HCT116 (cell line): ENCODE measurements at regions not wholly inside any gene's neighbourhood (a gene's known extent, or its start where the extent isn't known, plus 50 kb on each side); places are given as distances from the start of the nearest gene placed in this dataset.

Experiments
- ATF3 ChIP-seq: IDR thresholded peaks from 2 replicates; pipeline ENCODE4 v1.6.1; 2012
- CEBPB ChIP-seq: IDR thresholded peaks from 2 replicates; pipeline ENCODE4 v1.6.1; 2012; ENCODE audit warnings: low read depth
- CTCF ChIP-seq, 3 experiments: fragments of 200-600 bp in 1 of 3; sonication (generic) in 1 of 3; IDR thresholded peaks in 2 of 3; conservative IDR thresholded peaks in 1 of 3; 2 replicates each; pipeline ENCODE4 v1.5.1; 2012 to 2017; ENCODE audit warnings: low read depth in 2 of 3, low read length in 2 of 3, antibody characterized with exemption in 1 of 3, borderline replicate concordance in 1 of 3, control low read depth in 1 of 3, mild to moderate bottlenecking in 1 of 3, mixed read lengths in 1 of 3, mixed run types in 1 of 3, moderate library complexity in 1 of 3; ENCODE audit not compliant: insufficient read depth in 1 of 3
- EGR1 ChIP-seq: IDR thresholded peaks from 2 replicates; pipeline ENCODE4 v1.6.1; 2012; ENCODE audit warnings: low read depth
- EZH2 ChIP-seq: fragments of 200-600 bp; sonication (generic); IDR thresholded peaks from 2 replicates; pipeline ENCODE4 v1.6.1; 2017; ENCODE audit warnings: antibody characterized with exemption, mixed run types
- POLR2A ChIP-seq: IDR thresholded peaks from 2 replicates; pipeline ENCODE4 v1.7.0; 2011; ENCODE audit warnings: borderline replicate concordance; ENCODE audit not compliant: insufficient read depth, insufficient read length; ENCODE audit errors: extremely low read depth
- POLR2AphosphoS5 ChIP-seq: IDR thresholded peaks from 2 replicates; pipeline ENCODE4 v1.6.1; 2011; ENCODE audit warnings: mild to moderate bottlenecking, low read depth, low read length, moderate library complexity
- RAD21 ChIP-seq: IDR thresholded peaks from 2 replicates; pipeline ENCODE4 v1.6.1; 2012; ENCODE audit warnings: low read depth, mild to moderate bottlenecking
- REST ChIP-seq: IDR thresholded peaks from 2 replicates; pipeline ENCODE4 v1.6.1; 2012; ENCODE audit warnings: low read depth
- SP1 ChIP-seq: IDR thresholded peaks from 2 replicates; pipeline ENCODE4 v1.6.1; 2012; ENCODE audit warnings: low read depth
- SRF ChIP-seq: IDR thresholded peaks from 2 replicates; pipeline ENCODE4 v1.6.1; 2012; ENCODE audit warnings: low read depth
- TCF7L2 ChIP-seq: IDR thresholded peaks from 2 replicates; pipeline ENCODE4 v1.7.0; 2011; ENCODE audit warnings: borderline replicate concordance, inconsistent platforms; ENCODE audit not compliant: insufficient read depth, insufficient read length; ENCODE audit errors: extremely low read depth
- ZFX ChIP-seq: fragments of 450-650 bp; IDR thresholded peaks from 2 replicates; pipeline ENCODE4 v1.6.1; 2017
- ZNF274 ChIP-seq: fragments of 200-500 bp; sonication (Bioruptor generic); IDR thresholded peaks from 2 replicates; pipeline ENCODE4 v1.6.1; 2014; ENCODE audit warnings: mild to moderate bottlenecking, low read depth, low read length, inconsistent platforms

GRCh38 chr1:188096521-188096920 lies 1267.8 kb downstream of the PLA2G4A start:
- TF ChIP-seq CTCF (IDR thresholded peaks at IDR 0.05 in 2 of 3, conservative IDR thresholded peaks at IDR 0.05 in 1 of 3; ENCODE audit: borderline replicate concordance in 1 of 3, insufficient read depth in 1 of 3, low read depth in 2 of 3, low read length in 2 of 3) (no peak), CEBPB (no peak), ZFX (no peak), POLR2A (no peak), REST (no peak), SRF (no peak), POLR2AphosphoS5 (no peak), RAD21 (no peak), EGR1 (no peak), TCF7L2 (no peak), ZNF274 (no peak), SP1 (no peak), EZH2 (no peak), ATF3 (no peak)
